ENCODE measurements at regions not wholly inside any gene's neighbourhood (a gene's known extent, or its start where the extent isn't known, plus 50 kb on each side); places are given as distances from the start of the nearest gene placed in this dataset.

DNA sequence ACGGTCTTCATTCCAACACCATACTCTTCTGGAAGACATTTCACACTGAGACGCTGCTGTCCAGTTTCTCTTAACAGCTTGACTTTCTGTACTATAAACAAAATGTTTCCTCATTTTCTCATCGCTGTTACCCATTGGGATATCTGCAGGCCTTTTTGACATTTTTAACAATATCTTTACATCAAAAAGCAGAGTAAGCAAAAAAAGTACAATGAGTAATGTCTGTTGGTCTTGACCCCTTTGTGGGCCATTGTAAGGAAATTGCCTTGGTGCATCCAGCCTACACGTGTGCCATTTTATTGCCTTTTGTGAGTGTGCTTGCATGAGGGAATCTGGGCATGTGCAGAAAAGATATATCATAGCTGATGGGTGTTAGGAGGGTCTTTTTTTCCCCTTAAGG is 129.1 kb upstream of the MANEA start:
- no peak for TF ChIP-seq POLR2AphosphoS5 (IDR thresholded peaks at IDR 0.05)
- no peak for TF ChIP-seq POLR2A (IDR thresholded peaks at IDR 0.05)
- TF ChIP-seq, protein P1, sequence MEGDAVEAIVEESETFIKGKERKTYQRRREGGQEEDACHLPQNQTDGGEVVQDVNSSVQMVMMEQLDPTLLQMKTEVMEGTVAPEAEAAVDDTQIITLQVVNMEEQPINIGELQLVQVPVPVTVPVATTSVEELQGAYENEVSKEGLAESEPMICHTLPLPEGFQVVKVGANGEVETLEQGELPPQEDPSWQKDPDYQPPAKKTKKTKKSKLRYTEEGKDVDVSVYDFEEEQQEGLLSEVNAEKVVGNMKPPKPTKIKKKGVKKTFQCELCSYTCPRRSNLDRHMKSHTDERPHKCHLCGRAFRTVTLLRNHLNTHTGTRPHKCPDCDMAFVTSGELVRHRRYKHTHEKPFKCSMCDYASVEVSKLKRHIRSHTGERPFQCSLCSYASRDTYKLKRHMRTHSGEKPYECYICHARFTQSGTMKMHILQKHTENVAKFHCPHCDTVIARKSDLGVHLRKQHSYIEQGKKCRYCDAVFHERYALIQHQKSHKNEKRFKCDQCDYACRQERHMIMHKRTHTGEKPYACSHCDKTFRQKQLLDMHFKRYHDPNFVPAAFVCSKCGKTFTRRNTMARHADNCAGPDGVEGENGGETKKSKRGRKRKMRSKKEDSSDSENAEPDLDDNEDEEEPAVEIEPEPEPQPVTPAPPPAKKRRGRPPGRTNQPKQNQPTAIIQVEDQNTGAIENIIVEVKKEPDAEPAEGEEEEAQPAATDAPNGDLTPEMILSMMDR (IDR thresholded peaks at IDR 0.05) = no peak
